ENCODE measurements at regions not wholly inside any gene's neighbourhood (a gene's known extent, or its start where the extent isn't known, plus 50 kb on each side); places are given as distances from the start of the nearest gene placed in this dataset.
A peak's percentile ranks its signal among the peaks of the same experiment; 100 is the strongest.
"Not testable (repeated sequence)": the region's sequence is repeated elsewhere in the genome, so short reads cannot be mapped to it uniquely, and the experiment has no call there.

DNA sequence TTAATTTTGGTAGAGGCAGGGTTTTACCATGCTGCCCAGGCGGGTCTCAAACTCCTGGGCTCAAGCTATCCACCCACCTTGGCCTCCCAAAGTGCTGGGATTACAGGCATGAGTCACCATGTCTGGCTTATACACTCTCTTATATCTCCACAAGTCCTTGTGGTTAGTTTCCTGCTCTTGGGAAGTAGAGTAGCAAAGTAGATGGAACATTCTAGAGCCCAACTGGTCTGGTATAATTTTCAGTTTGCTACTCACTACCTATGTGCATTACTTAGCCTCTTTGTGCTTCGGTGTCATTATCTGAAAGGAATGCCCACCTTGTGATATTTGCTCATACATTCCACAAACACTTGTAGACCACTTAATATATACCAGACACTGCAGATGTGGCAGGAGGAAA lies 96.6 kb upstream of the IPO9 start:
- Histone ChIP-seq H2AFZ (ENCODE audit: low read depth) (no peak overlapping the region), H3K4me2 (no peak overlapping the region), H4K20me1 (ENCODE audit: insufficient read depth) (no peaks in the 10 kb centered on the region), H3K4me1 (ENCODE audit: low read depth, poor library complexity, severe bottlenecking) (peaks cover 22% of the 10 kb centered on the region), H3K27me3 (ENCODE audit: insufficient read depth, low read depth) (no peaks in the 10 kb centered on the region), H3K27ac (no peak overlapping the region), H3K4me3 (IDR thresholded peaks at IDR 0.05; ENCODE audit: insufficient read depth, low read depth, low read length) (no peak overlapping the region), H3K36me3 (ENCODE audit: insufficient read depth) (no peaks in the 10 kb centered on the region), H3K79me2 (ENCODE audit: insufficient read depth, low read depth) (no peaks in the 10 kb centered on the region), H3K9ac (no peak overlapping the region)
- TF ChIP-seq, protein P1, sequence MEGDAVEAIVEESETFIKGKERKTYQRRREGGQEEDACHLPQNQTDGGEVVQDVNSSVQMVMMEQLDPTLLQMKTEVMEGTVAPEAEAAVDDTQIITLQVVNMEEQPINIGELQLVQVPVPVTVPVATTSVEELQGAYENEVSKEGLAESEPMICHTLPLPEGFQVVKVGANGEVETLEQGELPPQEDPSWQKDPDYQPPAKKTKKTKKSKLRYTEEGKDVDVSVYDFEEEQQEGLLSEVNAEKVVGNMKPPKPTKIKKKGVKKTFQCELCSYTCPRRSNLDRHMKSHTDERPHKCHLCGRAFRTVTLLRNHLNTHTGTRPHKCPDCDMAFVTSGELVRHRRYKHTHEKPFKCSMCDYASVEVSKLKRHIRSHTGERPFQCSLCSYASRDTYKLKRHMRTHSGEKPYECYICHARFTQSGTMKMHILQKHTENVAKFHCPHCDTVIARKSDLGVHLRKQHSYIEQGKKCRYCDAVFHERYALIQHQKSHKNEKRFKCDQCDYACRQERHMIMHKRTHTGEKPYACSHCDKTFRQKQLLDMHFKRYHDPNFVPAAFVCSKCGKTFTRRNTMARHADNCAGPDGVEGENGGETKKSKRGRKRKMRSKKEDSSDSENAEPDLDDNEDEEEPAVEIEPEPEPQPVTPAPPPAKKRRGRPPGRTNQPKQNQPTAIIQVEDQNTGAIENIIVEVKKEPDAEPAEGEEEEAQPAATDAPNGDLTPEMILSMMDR (conservative IDR thresholded peaks at IDR 0.05; ENCODE audit: low read depth, low read length): no peak

DNA sequence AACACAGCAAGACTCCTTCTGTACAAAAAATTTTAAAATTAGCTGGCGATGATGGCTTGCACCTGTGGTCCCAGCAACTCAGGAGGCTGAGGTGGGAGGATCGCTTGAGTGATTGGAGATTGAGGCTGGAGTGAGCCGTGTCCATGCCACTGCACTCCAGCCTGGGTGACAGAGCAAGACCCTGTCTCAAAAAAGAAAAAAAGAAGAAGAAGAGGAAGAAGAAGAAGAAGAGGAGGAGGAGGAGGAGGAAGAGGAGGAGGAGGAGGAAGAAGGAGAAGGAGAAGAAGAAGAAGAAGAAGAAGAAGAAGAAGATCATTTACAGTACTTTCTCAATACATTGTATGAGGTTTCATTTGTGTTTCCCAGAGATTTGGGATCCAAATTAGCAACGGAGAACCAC lies 94.7 kb upstream of the IPO9 start:
- not testable (repeated sequence) for H3K79me2 ChIP-seq (ENCODE audit: insufficient read depth, low read depth); H2AFZ ChIP-seq (ENCODE audit: low read depth); H4K20me1 ChIP-seq (ENCODE audit: insufficient read depth); H3K36me3 ChIP-seq (ENCODE audit: insufficient read depth); H3K9ac ChIP-seq; H3K27me3 ChIP-seq (ENCODE audit: insufficient read depth, low read depth); H3K4me2 ChIP-seq; H3K27ac ChIP-seq; H3K4me3 ChIP-seq (IDR thresholded peaks at IDR 0.05; ENCODE audit: insufficient read depth, low read depth, low read length)
- peaks cover 38% of the 10 kb centered on the region for H3K4me1 ChIP-seq (ENCODE audit: low read depth, poor library complexity, severe bottlenecking)

DNA sequence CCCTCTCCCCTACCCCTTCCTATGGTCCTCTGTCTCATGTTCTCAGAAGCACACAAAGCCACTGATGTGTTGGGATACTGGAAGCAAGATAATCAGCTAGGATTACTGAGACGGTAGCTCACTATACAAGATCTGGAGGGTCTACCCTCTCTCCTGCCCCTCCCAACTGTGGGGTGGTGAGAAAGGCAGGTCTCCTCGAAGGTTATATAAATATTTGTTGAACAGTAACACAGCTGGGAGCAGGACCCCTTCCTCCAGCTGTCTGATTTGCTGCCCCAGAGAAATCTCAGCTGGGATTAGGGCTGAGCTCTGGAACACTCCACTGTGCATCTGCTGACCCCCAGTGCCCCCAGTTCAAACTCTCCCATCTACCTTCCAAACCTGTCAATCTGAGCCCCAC lies 94.2 kb upstream of the IPO9 start:
- Histone ChIP-seq H3K36me3 (ENCODE audit: insufficient read depth) (no peaks in the 10 kb centered on the region), H3K4me1 (ENCODE audit: low read depth, poor library complexity, severe bottlenecking) (peaks cover 38% of the 10 kb centered on the region), H2AFZ (ENCODE audit: low read depth) (no peak overlapping the region), H3K27ac (no peak overlapping the region), H3K9ac (no peak overlapping the region), H3K27me3 (ENCODE audit: insufficient read depth, low read depth) (no peaks in the 10 kb centered on the region), H4K20me1 (ENCODE audit: insufficient read depth) (no peaks in the 10 kb centered on the region), H3K79me2 (ENCODE audit: insufficient read depth, low read depth) (no peaks in the 10 kb centered on the region), H3K4me2 (no peak overlapping the region), H3K4me3 (IDR thresholded peaks at IDR 0.05; ENCODE audit: insufficient read depth, low read depth, low read length) (no peak overlapping the region)
- TF ChIP-seq, protein P1 (conservative IDR thresholded peaks at IDR 0.05; ENCODE audit: low read depth, low read length): no peak

DNA sequence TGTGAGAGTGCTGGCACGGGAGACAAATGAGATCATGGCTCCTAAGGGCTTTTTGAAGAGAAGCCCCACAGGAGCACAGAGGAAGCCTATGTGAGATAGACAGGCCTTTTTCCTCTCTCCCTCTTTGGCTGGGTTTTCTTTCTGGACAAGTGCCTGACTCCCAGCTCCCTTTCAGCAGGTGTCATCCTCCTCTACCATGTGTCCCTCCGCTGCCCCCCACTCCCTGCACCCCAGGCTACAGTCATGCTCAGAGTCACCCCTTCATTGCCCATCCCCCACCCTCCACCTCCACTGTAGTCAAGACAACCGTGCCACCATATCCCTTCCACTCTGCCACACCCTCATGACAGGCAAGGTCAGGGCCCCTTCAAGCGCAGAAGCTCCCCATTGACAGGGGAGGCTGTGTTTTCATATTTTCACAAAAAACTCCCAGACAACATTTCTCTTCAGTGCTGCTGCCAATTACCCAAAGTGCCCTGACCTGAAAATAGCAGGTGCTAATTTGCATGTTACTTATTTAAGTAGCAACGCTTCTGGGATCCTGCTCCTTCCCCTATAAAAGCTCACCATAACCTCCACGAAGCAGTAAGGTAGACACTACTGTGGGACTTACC lies 92.1 kb upstream of the IPO9 start:
- H3K4me3 ChIP-seq (IDR thresholded peaks at IDR 0.05; ENCODE audit: insufficient read depth, low read depth, low read length): no peak overlapping the region
- no peaks in the 10 kb centered on the region for H3K79me2 ChIP-seq (ENCODE audit: insufficient read depth, low read depth)
- H2AFZ ChIP-seq (ENCODE audit: low read depth): peak overlapping the region; percentile 31
- H4K20me1 ChIP-seq (ENCODE audit: insufficient read depth): no peaks in the 10 kb centered on the region
- TF ChIP-seq, protein P1 (conservative IDR thresholded peaks at IDR 0.05; ENCODE audit: low read depth, low read length): no peak
- H3K36me3 ChIP-seq (ENCODE audit: insufficient read depth): no peaks in the 10 kb centered on the region
- H3K4me1 ChIP-seq (ENCODE audit: low read depth, poor library complexity, severe bottlenecking): peaks cover 51% of the 10 kb centered on the region
- H3K27ac ChIP-seq: peak overlapping the region; percentile 29
- no peaks in the 10 kb centered on the region for H3K27me3 ChIP-seq (ENCODE audit: insufficient read depth, low read depth)
- H3K9ac ChIP-seq: no peak overlapping the region
- H3K4me2 ChIP-seq: peak overlapping the region; percentile 74

DNA sequence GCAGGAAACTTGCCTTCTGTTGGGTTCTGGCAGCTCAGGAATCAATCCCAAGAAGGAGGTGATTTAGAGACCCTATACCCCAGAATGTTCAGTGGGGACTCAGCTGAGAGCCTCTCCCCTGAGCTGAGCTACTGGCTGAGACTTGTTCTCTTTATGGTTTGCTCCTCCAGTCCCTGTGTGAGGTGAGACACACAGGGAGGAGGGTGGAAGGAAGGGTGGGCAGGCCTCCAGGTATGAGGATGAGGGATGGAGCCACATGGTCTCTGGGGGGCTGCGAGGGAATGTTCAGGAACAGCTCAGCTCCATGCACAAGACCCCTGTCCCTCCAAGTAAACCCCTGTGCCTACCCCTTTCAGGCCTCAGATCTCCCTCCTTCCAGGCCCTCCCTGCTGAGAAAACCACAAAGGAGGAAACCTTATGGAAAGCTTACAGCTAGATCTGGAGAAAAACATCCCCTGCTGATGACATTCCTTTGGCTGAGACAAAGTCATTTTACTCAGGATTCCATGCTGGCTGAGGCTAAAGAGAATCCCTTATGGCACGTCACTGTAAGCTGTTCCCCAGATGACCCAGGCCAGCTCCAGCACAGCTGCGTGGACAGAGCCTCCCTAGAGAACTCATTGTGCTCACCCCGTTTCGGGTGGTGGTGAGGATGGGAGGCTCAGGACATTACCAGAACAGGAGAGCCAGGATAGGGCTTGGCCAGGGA lies 91.5 kb upstream of the IPO9 start:
- Histone ChIP-seq H3K27ac (peak overlapping the region; percentile 29), H3K27me3 (ENCODE audit: insufficient read depth, low read depth) (no peaks in the 10 kb centered on the region), H3K9ac (no peak overlapping the region), H3K4me1 (ENCODE audit: low read depth, poor library complexity, severe bottlenecking) (peaks cover 58% of the 10 kb centered on the region), H3K36me3 (ENCODE audit: insufficient read depth) (no peaks in the 10 kb centered on the region), H4K20me1 (ENCODE audit: insufficient read depth) (no peaks in the 10 kb centered on the region), H3K4me3 (IDR thresholded peaks at IDR 0.05; ENCODE audit: insufficient read depth, low read depth, low read length) (no peak overlapping the region), H3K79me2 (ENCODE audit: insufficient read depth, low read depth) (no peaks in the 10 kb centered on the region), H2AFZ (ENCODE audit: low read depth) (peak overlapping the region; percentile 31; the same call in 1 of the 2 replicates), H3K4me2 (peak overlapping the region; percentile 74)
- TF ChIP-seq, protein P1 (conservative IDR thresholded peaks at IDR 0.05; ENCODE audit: low read depth, low read length): no peak
